NT2/D1 (cell line): ENCODE measurements at regions not wholly inside any gene's neighbourhood (a gene's known extent, or its start where the extent isn't known, plus 50 kb on each side); places are given as distances from the start of the nearest gene placed in this dataset.
"Not testable (repeated sequence)": the region's sequence is repeated elsewhere in the genome, so short reads cannot be mapped to it uniquely, and the experiment has no call there.

ENCODE experiments used
- DNase-seq: peaks from one replicate; pipeline ENCODE4 v3.0.0-alpha.2; 2011; ENCODE audit warnings: low read depth, low spot score
- H3K27me3 ChIP-seq: 2 replicates; pipeline ENCODE4 v1.6.0; 2011; ENCODE audit warnings: mild to moderate bottlenecking; ENCODE audit not compliant: insufficient read length, insufficient read depth
- H3K36me3 ChIP-seq: 2 replicates; pipeline ENCODE4 v1.6.1; 2011; ENCODE audit warnings: mild to moderate bottlenecking, low read length, mixed read lengths; ENCODE audit not compliant: insufficient read depth, insufficient read length
- H3K4me1 ChIP-seq: 2 replicates; pipeline ENCODE4 v1.5.1; 2011; ENCODE audit not compliant: insufficient read depth, insufficient read length
- H3K4me3 ChIP-seq: 2 replicates; pipeline ENCODE4 v1.5.1; 2011; ENCODE audit warnings: low read depth; ENCODE audit not compliant: insufficient read length
- H3K9ac ChIP-seq: 2 replicates; pipeline ENCODE4 v1.6.0; 2011; ENCODE audit warnings: low read depth; ENCODE audit not compliant: insufficient read length
- H3K9me3 ChIP-seq: 2 replicates; pipeline ENCODE4 v1.5.1; 2011; ENCODE audit warnings: mild to moderate bottlenecking, low read length; ENCODE audit not compliant: insufficient read depth
- SUZ12 ChIP-seq: IDR thresholded peaks from 2 replicates; pipeline ENCODE4 v1.6.1; 2011; ENCODE audit not compliant: insufficient read length, insufficient read depth; ENCODE audit errors: extremely low read depth
- YY1 ChIP-seq: IDR thresholded peaks from 2 replicates; pipeline ENCODE4 v1.6.1; 2011; ENCODE audit not compliant: insufficient read length, insufficient read depth
- ZNF274 ChIP-seq: IDR thresholded peaks from 2 replicates; pipeline ENCODE4 v1.6.1; 2011; ENCODE audit warnings: mild to moderate bottlenecking, low read depth, low read length

DNA sequence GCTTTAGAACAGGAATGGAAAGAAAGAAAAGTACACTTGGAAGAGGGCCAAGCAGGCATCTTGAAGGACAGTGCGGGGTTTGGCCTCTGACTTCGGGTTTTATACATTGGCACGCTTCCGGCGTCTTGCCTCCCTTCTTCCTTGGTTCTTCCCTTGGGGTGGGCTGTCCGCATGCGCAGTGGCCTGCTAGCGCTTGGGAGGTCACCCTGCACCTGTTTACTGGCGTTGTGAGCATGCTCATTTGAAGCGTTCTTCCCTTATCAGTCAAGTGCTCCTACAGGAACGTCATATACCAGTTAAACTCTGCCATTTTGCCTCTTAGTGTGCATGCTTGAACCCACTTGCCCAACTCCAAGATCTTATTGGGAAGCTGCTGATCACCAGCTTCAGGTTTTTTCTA lies 230.0 kb downstream of the TTLL2 start:
- H3K4me1 ChIP-seq: no peaks in the 10 kb centered on the region
- H3K4me3 ChIP-seq: no peak overlapping the region
- H3K9me3 ChIP-seq: no peaks in the 10 kb centered on the region; the same call in 1 of the 2 replicates
- no peaks in the 10 kb centered on the region for H3K27me3 ChIP-seq
- no peaks in the 10 kb centered on the region for H3K36me3 ChIP-seq
- no peak for DNase-seq
- no peak overlapping the region for H3K9ac ChIP-seq
- TF ChIP-seq ZNF274 (no peak), YY1 (no peak), SUZ12 (no peak)

- H3K9ac ChIP-seq: no peak overlapping the region
- TF ChIP-seq SUZ12 (no peak), ZNF274 (no peak), YY1 (no peak)
- no peak overlapping the region for H3K4me3 ChIP-seq
- no peaks in the 10 kb centered on the region for H3K27me3 ChIP-seq
- H3K9me3 ChIP-seq: no peaks in the 10 kb centered on the region; the same call in 1 of the 2 replicates
- H3K36me3 ChIP-seq: no peaks in the 10 kb centered on the region
- no peak for DNase-seq
- H3K4me1 ChIP-seq: no peaks in the 10 kb centered on the region
These were observed 230.9 kb downstream of the TTLL2 start for GRCh38 chr6:167555836-167556235.

DNA sequence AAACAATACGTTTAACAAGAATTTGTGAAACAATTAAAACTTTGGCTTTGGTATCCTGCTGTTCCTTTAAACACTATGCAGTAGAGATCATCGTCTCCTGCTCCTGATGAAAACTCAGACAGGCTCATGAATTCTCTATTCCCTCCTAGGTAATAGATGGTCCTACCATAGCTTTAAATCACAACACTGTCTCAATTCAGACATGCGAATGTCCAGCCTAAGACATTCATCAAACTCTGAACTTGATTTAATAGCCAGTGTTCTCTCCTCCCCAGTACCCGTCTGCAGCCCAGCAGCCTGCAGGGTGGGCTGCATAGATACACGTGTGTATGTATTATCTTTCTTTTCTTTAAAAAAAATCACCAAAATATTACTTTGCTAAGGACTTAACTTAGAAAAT lies 232.8 kb downstream of the TTLL2 start:
- TF ChIP-seq SUZ12: no peak
- no peak for TF ChIP-seq ZNF274
- TF ChIP-seq YY1: no peak
- Histone ChIP-seq H3K27me3 (no peaks in the 10 kb centered on the region), H3K9ac (no peak overlapping the region), H3K36me3 (no peaks in the 10 kb centered on the region), H3K4me3 (no peak overlapping the region), H3K4me1 (no peaks in the 10 kb centered on the region), H3K9me3 (no peaks in the 10 kb centered on the region; the same call in 1 of the 2 replicates)
- DNase-seq: no peak

DNA sequence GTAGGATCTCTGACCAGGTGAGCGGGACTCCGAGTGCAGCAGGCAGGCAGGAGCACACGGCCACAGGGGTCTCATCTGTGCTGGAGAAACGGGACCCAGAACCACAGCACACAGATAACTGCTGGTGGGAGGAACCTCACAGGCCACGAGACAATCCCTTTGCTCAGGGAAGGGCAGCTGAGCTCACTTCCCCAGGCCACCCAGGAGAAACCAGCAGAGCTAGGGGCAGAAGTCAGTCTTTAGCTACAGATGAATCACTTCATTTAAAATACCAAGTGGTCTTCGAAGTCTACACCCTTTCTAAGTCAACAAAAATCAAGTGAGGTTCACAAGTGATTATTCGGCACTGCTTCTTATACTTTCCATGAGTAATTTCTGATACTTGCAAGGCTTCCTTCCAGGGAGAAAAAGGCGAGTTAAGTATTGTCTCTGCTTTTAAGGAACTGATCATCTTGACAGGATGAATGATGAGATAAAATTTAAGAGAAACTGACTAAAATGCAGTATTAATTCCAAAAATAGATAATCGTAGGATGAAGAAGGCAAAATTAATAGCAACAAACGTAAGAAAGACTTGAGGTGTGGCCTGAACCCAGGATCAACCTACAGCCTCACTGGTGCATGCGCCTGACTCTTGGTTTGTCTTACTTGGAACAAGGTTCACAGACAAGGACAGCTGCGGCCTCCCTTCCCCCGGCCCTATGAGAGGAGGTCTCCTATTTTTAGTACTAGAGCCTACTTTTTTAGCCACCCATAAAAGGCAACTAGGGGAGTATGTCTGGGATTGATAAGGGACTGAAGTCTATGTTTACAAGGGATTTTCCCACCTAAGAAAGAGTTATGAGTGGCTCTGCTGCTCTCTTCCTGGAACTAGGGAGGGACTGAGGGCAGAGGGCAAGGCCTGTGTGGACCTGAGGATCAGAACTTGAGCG lies 233.6 kb downstream of the TTLL2 start:
- Histone ChIP-seq H3K27me3 (no peaks in the 10 kb centered on the region), H3K9me3 (no peaks in the 10 kb centered on the region; the same call in 1 of the 2 replicates), H3K4me1 (no peaks in the 10 kb centered on the region), H3K36me3 (no peaks in the 10 kb centered on the region), H3K9ac (no peak overlapping the region), H3K4me3 (no peak overlapping the region)
- DNase-seq: no peak
- TF ChIP-seq ZNF274 (no peak), SUZ12 (no peak), YY1 (no peak)

GRCh38 chr6:167559675-167560479 lies 235.0 kb downstream of the TTLL2 start:
- Histone ChIP-seq H3K4me3 (no peak overlapping the region), H3K36me3 (no peaks in the 10 kb centered on the region), H3K9me3 (no peaks in the 10 kb centered on the region; the same call in 1 of the 2 replicates), H3K9ac (no peak overlapping the region), H3K4me1 (no peaks in the 10 kb centered on the region), H3K27me3 (no peaks in the 10 kb centered on the region)
- no peak for DNase-seq
- TF ChIP-seq YY1: no peak
- TF ChIP-seq ZNF274: no peak
- TF ChIP-seq SUZ12: no peak

DNA sequence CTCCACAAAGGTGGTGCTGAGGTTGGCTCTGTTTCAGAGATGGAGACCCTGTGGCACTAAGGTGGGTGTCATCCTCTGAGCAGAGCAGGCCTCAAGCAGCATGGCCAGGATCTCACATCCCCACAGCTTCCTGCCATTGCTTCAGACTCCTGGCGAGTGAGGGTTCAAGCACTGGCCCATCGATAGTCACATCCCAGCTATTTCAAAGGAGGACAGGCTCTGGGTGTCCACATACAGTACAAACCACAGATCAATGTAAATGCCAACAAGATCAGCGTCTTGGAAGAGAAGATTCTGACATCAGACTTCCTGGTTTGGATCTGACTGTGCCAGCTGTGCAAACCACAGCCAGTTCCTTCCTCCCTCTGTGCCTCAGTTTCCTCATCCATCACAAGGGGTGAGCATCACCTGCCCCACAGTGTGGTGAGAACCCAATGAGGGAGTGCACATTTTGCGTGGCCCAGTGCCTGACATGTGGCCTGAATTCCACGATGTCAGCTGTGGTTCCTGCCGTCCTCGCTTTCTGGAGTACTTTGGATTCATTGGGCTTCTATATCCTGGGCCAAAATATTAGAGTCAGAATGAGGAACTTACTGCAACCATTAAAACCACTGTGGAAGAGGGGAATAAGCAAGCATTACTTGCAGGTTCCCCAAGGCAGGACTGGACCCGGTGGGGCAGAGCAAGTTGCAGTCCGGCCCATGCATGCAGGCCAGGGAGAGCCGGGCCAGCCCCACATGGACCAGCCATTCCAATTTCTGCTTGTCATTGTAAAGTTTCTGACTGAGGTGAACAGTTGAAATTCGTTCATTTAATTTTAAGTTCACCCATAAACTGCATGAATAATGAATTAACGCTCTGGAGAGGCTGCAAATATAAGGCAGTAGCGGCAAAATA lies 236.0 kb downstream of the TTLL2 start:
- Histone ChIP-seq H3K4me3 (no peak overlapping the region), H3K27me3 (no peaks in the 10 kb centered on the region), H3K9ac (no peak overlapping the region), H3K4me1 (no peaks in the 10 kb centered on the region), H3K9me3 (no peaks in the 10 kb centered on the region; the same call in 1 of the 2 replicates), H3K36me3 (no peaks in the 10 kb centered on the region)
- DNase-seq: no peak
- TF ChIP-seq ZNF274: no peak
- no peak for TF ChIP-seq YY1
- no peak for TF ChIP-seq SUZ12

DNA sequence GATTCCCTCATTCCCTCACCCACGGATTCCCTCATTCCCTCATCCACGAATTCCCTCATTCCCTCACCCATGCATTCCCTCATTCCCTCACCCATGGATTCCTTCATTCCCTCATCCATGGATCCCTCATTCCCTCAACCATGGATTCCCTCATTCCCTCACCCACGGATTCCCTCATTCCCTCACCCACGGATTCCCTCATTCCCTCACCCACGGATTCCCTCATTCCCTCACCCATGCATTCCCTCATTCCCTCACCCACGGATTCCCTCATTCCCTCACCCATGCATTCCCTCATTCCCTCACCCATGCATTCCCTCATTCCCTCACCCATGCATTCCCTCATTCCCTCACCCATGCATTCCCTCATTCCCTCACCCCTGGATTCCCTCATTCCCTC lies 238.0 kb downstream of the TTLL2 start:
- not testable (repeated sequence) for H3K4me3 ChIP-seq, H3K4me1 ChIP-seq, H3K9me3 ChIP-seq, H3K27me3 ChIP-seq, H3K9ac ChIP-seq, H3K36me3 ChIP-seq, DNase-seq
